ENCODE measurements at regions not wholly inside any gene's neighbourhood (a gene's known extent, or its start where the extent isn't known, plus 50 kb on each side); places are given as distances from the start of the nearest gene placed in this dataset.

GRCh38 chr9:75628952-75629351 lies 261.5 kb upstream of the PCSK5 start:
- no peak for TF ChIP-seq CTCF (IDR thresholded peaks at IDR 0.05)

- no peak for TF ChIP-seq CTCF (IDR thresholded peaks at IDR 0.05)
Observed at GRCh38 chr9:75633451-75634057, 256.9 kb upstream of the PCSK5 start.

GRCh38 chr9:75636427-75637045 lies 253.9 kb upstream of the PCSK5 start:
- no peak for TF ChIP-seq CTCF (IDR thresholded peaks at IDR 0.05)

- no peak for TF ChIP-seq CTCF (IDR thresholded peaks at IDR 0.05)
Observed at GRCh38 chr9:75639971-75640610, 250.4 kb upstream of the PCSK5 start.

- TF ChIP-seq CTCF (IDR thresholded peaks at IDR 0.05), result no peak
Observed at GRCh38 chr9:75642522-75642921, 248.0 kb upstream of the PCSK5 start.

- TF ChIP-seq CTCF (IDR thresholded peaks at IDR 0.05), result no peak
Observed at GRCh38 chr9:75644649-75645048, 245.8 kb upstream of the PCSK5 start.

GRCh38 chr9:75648034-75648433 lies 242.4 kb upstream of the PCSK5 start:
- no peak for TF ChIP-seq CTCF (IDR thresholded peaks at IDR 0.05)

Measured in LNCAP (cell line).